AG10803 (cell line): ENCODE measurements at regions not wholly inside any gene's neighbourhood (a gene's known extent, or its start where the extent isn't known, plus 50 kb on each side); places are given as distances from the start of the nearest gene placed in this dataset.

ENCODE experiments used
- DNase-seq: peaks from one replicate; pipeline ENCODE4 v3.0.0; 2010; ENCODE audit warnings: low read depth
- H3K4me3 ChIP-seq: 2 replicates; pipeline ENCODE4 v1.5.1; 2011; ENCODE audit warnings: mild to moderate bottlenecking, low read length, control low read depth
- TF ChIP-seq, protein P1 (sequence below): conservative IDR thresholded peaks from 2 replicates; pipeline ENCODE4 v1.5.1; 2011; ENCODE audit warnings: mild to moderate bottlenecking, low read length, control low read depth, inconsistent platforms

DNA sequence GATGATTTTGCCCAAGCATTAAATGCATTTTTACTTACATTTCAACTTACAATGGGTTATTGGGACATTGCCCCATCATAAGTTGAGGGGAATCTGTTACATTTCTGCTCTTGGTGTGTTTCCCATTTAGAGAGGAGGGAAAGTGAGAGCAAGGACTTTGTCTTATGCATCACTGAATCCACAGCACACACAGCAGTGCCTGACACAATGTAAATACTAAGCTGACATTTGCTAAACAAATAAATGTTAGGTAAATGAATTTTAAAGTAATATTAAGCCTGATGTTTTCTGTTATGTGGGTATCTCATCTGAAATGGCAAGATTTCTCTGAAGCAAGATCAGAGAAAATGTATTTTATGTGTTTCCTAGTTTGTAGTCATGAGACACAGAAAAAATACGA lies 143.6 kb upstream of the STXBP5 start:
- no peak for DNase-seq
- H3K4me3 ChIP-seq, result no peak overlapping the region
- TF ChIP-seq, protein P1, sequence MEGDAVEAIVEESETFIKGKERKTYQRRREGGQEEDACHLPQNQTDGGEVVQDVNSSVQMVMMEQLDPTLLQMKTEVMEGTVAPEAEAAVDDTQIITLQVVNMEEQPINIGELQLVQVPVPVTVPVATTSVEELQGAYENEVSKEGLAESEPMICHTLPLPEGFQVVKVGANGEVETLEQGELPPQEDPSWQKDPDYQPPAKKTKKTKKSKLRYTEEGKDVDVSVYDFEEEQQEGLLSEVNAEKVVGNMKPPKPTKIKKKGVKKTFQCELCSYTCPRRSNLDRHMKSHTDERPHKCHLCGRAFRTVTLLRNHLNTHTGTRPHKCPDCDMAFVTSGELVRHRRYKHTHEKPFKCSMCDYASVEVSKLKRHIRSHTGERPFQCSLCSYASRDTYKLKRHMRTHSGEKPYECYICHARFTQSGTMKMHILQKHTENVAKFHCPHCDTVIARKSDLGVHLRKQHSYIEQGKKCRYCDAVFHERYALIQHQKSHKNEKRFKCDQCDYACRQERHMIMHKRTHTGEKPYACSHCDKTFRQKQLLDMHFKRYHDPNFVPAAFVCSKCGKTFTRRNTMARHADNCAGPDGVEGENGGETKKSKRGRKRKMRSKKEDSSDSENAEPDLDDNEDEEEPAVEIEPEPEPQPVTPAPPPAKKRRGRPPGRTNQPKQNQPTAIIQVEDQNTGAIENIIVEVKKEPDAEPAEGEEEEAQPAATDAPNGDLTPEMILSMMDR, result no peak

DNA sequence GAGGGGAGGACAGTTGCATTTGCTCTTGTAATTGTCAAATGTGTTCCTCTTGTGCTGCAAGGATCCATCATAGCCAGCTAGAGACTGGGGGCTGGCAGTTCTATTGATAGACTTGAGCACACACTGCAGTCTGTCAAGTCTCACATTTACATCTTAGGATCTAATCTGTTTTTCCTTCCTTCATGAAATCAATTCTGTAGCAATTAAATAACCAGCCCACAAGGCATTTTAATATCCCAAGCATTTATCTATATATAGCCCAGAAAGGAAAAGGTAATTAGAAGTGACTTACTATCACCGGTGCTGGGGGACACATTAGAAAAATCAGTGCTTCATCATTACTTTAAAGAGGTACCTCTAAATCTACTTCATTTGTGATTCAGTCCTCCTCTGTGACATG lies 143.0 kb upstream of the STXBP5 start:
- DNase-seq, result no peak
- TF ChIP-seq, protein P1, result no peak
- H3K4me3 ChIP-seq, result no peak overlapping the region

DNA sequence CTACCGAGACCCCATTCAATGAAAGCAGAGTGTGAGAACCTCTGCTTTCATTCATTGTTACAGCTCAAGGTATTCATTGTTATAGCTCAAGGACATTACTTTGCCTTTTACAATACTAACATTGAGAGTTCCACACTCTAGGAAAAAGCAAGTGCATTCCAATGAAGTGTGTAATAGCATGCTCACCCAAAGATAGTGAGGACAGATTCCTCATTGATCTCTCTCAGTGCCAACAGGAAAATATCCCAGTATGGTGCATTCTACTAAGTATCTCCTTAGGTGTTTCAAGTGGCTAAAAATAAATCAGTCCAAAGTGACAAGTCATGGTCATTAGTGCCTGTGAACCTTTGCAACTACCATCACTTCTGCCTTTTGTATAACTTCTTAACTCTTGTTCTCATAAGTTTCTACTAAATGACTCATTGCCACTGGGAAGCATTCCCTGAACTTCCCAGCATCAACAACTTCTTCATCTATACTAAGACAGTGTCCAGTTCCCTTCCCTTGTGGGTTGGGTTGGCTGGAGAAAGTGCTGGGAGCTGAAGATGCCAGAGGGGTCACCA lies 140.7 kb upstream of the STXBP5 start:
- H3K4me3 ChIP-seq, result no peak overlapping the region
- DNase-seq, result peak; percentile 85
- TF ChIP-seq, protein P1, result no peak

DNA sequence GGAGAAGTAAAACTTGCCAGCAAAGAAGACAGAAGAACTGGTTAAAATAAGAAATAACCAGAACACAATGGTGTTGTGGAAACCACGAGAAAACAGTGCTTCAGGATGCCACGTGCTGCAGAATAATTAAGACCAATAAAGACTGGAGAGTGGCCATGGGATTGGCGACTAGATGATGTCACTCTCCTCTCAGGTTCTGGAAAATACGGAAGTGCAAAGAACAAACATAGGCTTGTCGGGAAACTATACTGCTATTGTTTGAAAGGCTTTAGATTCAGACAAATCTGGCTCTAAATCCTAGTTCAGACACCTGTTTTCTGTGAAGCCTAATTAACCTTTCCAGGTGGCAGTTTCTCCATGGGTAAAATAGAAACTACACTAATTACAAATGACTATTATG lies 138.4 kb upstream of the STXBP5 start:
- no peak overlapping the region for H3K4me3 ChIP-seq
- TF ChIP-seq, protein P1, result no peak
- DNase-seq, result no peak

DNA sequence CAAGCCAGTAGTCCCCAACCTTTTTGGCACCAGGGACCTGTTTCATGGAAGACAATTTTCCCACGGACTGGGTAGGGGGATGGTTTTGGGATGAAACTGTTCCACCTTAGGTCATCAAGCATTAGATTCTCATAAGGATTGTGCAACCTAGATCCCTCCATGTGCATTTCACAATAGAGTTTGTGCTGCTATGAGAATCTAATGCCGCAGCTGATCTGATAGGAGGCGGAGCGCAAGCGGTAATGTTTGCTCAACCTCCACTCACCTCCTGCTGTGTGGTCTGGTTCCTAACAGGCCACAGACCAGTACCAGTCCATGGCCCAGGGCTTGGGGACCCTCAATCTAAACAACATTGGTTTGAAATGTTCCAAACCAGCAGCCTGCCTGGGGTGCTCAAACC lies 137.0 kb upstream of the STXBP5 start:
- TF ChIP-seq, protein P1, result no peak
- no peak for DNase-seq
- no peak overlapping the region for H3K4me3 ChIP-seq

DNA sequence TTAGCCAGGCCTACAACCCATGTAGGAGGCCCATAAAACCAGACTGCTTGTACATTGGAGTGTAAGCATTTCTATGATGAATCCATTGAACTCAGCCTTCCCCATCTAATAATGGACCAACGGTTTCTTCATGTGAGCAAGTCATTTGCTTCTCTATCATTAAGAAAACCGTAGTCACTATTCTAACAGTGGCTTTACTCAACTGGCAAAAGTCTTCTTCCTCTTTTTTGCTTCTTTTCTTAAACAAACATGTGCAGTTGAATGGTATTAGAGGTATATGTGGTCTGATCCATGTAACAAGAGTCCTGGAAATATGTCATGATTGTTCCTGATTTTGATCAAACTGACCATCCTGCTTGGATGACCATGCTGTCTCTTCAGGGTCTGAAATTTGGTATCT lies 132.4 kb upstream of the STXBP5 start:
- no peak overlapping the region for H3K4me3 ChIP-seq
- DNase-seq, result no peak
- TF ChIP-seq, protein P1, result no peak

DNA sequence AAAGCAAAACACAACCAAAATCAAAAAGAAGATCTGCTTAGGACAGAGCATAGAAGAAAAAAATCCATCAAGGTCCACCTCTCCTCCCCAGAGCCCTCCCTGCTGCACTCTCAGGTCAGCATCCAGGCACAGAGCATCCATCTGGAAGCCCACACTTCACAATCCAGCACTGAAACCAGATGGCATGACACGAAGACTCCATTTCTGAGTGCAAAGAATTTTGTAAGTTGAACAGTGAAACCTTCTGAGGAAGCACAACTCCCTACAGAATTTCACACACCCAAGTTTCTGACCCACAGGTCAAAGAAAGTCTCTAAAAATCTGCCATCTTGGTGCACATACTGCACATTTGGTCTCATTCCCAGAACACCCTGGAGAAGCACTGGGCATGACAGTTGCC lies 128.8 kb upstream of the STXBP5 start:
- no peak overlapping the region for H3K4me3 ChIP-seq
- DNase-seq, result no peak
- TF ChIP-seq, protein P1, result no peak
